Liver (tissue), 8 donors: ENCODE measurements at regions not wholly inside any gene's neighbourhood (a gene's known extent, or its start where the extent isn't known, plus 50 kb on each side); places are given as distances from the start of the nearest gene placed in this dataset.

Source experiments
- DNase-seq: peaks from one replicate; pipeline ENCODE4 v3.0.0-alpha.2; 2017; ENCODE audit warnings: low spot score
- H3K27ac ChIP-seq, 2 donors: one replicate each; pipeline ENCODE4 v1.7.0; 2013; ENCODE audit warnings: inconsistent platforms in 2 of 2, low read length in 2 of 2, control low read depth in 1 of 2, low read depth in 1 of 2, mild to moderate bottlenecking in 1 of 2
- H3K27me3 ChIP-seq, 4 donors: one replicate each; pipeline versions ENCODE4 v1.6.1 to v1.7.0; 2013; ENCODE audit warnings: low read length in 3 of 4, inconsistent platforms in 1 of 4, mild to moderate bottlenecking in 1 of 4, moderate library complexity in 1 of 4; ENCODE audit not compliant: control insufficient read depth in 4 of 4, insufficient read depth in 4 of 4
- H3K36me3 ChIP-seq, 4 donors: one replicate each; pipeline versions ENCODE4 v1.6.1 to v1.7.0; 2013; ENCODE audit warnings: low read length in 3 of 4, mild to moderate bottlenecking in 3 of 4, low read depth in 1 of 4, moderate library complexity in 1 of 4; ENCODE audit not compliant: control insufficient read depth in 4 of 4, insufficient read depth in 3 of 4
- H3K4me1 ChIP-seq, 4 donors: one replicate each; pipeline versions ENCODE4 v1.6.1 to v1.7.0; 2013; ENCODE audit warnings: low read length in 3 of 4, mild to moderate bottlenecking in 3 of 4, moderate library complexity in 1 of 4; ENCODE audit not compliant: control insufficient read depth in 4 of 4, insufficient read depth in 4 of 4
- H3K4me3 ChIP-seq, 3 donors: one replicate each; pipeline versions ENCODE4 v1.6.1 to v1.7.0; 2013; ENCODE audit warnings: low read length in 3 of 3, control low read depth in 1 of 3, low read depth in 1 of 3, mild to moderate bottlenecking in 1 of 3
- H3K9ac ChIP-seq, 2 donors: one replicate each; pipeline ENCODE4 v1.7.0; 2013; ENCODE audit warnings: low read length in 2 of 2, mild to moderate bottlenecking in 2 of 2, moderate library complexity in 2 of 2, control low read depth in 1 of 2, low read depth in 1 of 2
- H3K9me3 ChIP-seq, 4 donors: one replicate each; pipeline versions ENCODE4 v1.6.1 to v1.7.0; 2013; ENCODE audit warnings: low read length in 3 of 4; ENCODE audit not compliant: control insufficient read depth in 4 of 4
- ATF3 ChIP-seq: IDR thresholded peaks from 2 replicates; pipeline ENCODE4 v1.6.1; 2016; ENCODE audit warnings: antibody characterized with exemption
- CTCF ChIP-seq: fragments of 150-350 bp; IDR thresholded peaks from 2 replicates; pipeline ENCODE4 v1.5.1; 2017; ENCODE audit warnings: improper control_type of control experiment, low read depth, low read length; ENCODE audit not compliant: missing input control
- EGR1 ChIP-seq, 2 donors: IDR thresholded peaks; 2 replicates each; pipeline ENCODE4 v1.6.1; 2016 to 2018; ENCODE audit warnings: antibody characterized with exemption in 2 of 2, low read depth in 2 of 2
- FOXA1 ChIP-seq: IDR thresholded peaks from 2 replicates; pipeline ENCODE4 v1.6.1; 2016; ENCODE audit warnings: antibody characterized with exemption
- FOXA2 ChIP-seq: IDR thresholded peaks from 2 replicates; pipeline ENCODE4 v1.6.1; 2016; ENCODE audit warnings: antibody characterized with exemption
- GABPA ChIP-seq, 2 donors: IDR thresholded peaks in 1 of 2; conservative IDR thresholded peaks in 1 of 2; 2 replicates each; pipeline ENCODE4 v1.6.1; 2016; ENCODE audit warnings: antibody characterized with exemption in 2 of 2, mild to moderate bottlenecking in 1 of 2, moderate library complexity in 1 of 2
- HNF4A ChIP-seq, 2 donors: conservative IDR thresholded peaks; 2 replicates each; pipeline ENCODE4 v1.6.1; 2016; ENCODE audit warnings: antibody characterized with exemption in 2 of 2, mild to moderate bottlenecking in 2 of 2
- HNF4G ChIP-seq: IDR thresholded peaks from 2 replicates; pipeline ENCODE4 v1.6.1; 2016; ENCODE audit warnings: antibody characterized with exemption
- JUND ChIP-seq, 2 donors: IDR thresholded peaks; 2 replicates each; pipeline ENCODE4 v1.6.1; 2016; ENCODE audit warnings: antibody characterized with exemption in 2 of 2
- MAX ChIP-seq: IDR thresholded peaks from 2 replicates; pipeline ENCODE4 v1.6.1; 2016; ENCODE audit warnings: antibody characterized with exemption
- NR2F2 ChIP-seq: IDR thresholded peaks from 2 replicates; pipeline ENCODE4 v1.6.1; 2016; ENCODE audit warnings: antibody characterized with exemption
- RAD21 ChIP-seq, 2 donors: IDR thresholded peaks; 2 replicates each; pipeline ENCODE4 v1.6.1; 2016; ENCODE audit warnings: antibody characterized with exemption in 2 of 2, mild to moderate bottlenecking in 2 of 2
- REST ChIP-seq: IDR thresholded peaks from 2 replicates; pipeline ENCODE4 v1.6.1; 2016; ENCODE audit warnings: antibody characterized with exemption, mild to moderate bottlenecking
- RXRA ChIP-seq, 2 donors: IDR thresholded peaks; 2 replicates each; pipeline ENCODE4 v1.6.1; 2017 to 2018; ENCODE audit warnings: antibody characterized with exemption in 2 of 2, mild to moderate bottlenecking in 1 of 2
- SP1 ChIP-seq: IDR thresholded peaks from 2 replicates; pipeline ENCODE4 v1.6.1; 2018; ENCODE audit warnings: antibody characterized with exemption, mild to moderate bottlenecking
- TAF1 ChIP-seq: conservative IDR thresholded peaks from 2 replicates; pipeline ENCODE4 v1.6.1; 2016; ENCODE audit warnings: antibody characterized with exemption, mild to moderate bottlenecking
- YY1 ChIP-seq: IDR thresholded peaks from 2 replicates; pipeline ENCODE4 v1.6.1; 2016; ENCODE audit warnings: antibody characterized with exemption, mild to moderate bottlenecking
- WGBS: extraction: QIAGEN DNeasy Blood & Tissue Kit; methylation state at CpG from one replicate; pipeline ENCODE4 v1.1.7; 2013; 5-methylcytosine and 5-hydroxymethylcytosine counted together
- TF ChIP-seq, protein P1 (sequence below): IDR thresholded peaks from 2 replicates; pipeline ENCODE4 v1.6.1; 2016; ENCODE audit warnings: antibody characterized with exemption
- donor health status: healthy.
- donor health status: healthy.
- donor health status: healthy.
- donor health status: healthy.
- donor health status: healthy.

GRCh38 chr10:105707603-105708002 lies 1066.5 kb downstream of the SORCS3 start:
- H3K9me3 ChIP-seq = peaks cover 0 to 5% (median 0%) of the 10 kb centered on the region in 4 donors
- no peaks in the 10 kb centered on the region for H3K4me1 ChIP-seq
- no peak for DNase-seq
- no peak overlapping the region for H3K27ac ChIP-seq
- WGBS = 68% methylated on average over 2 of the region's 2 CpGs
- H3K4me3 ChIP-seq = no peak overlapping the region
- TF ChIP-seq JUND (IDR thresholded peaks at IDR 0.05) (no peak), NR2F2 (no peak), HNF4G (no peak), YY1 (no peak), HNF4A (conservative IDR thresholded peaks at IDR 0.05) (no peak), REST (no peak), MAX (no peak), CTCF (no peak), ATF3 (no peak), SP1 (no peak), RAD21 (IDR thresholded peaks at IDR 0.05) (no peak), TAF1 (no peak), GABPA (IDR thresholded peaks at IDR 0.05 in 1 of 2, conservative IDR thresholded peaks at IDR 0.05 in 1 of 2) (no peak), RXRA (IDR thresholded peaks at IDR 0.05) (no peak), FOXA1 (no peak), FOXA2 (no peak), EGR1 (IDR thresholded peaks at IDR 0.05; ENCODE audit: low read depth in 2 of 2) (no peak)
- TF ChIP-seq, protein P1, sequence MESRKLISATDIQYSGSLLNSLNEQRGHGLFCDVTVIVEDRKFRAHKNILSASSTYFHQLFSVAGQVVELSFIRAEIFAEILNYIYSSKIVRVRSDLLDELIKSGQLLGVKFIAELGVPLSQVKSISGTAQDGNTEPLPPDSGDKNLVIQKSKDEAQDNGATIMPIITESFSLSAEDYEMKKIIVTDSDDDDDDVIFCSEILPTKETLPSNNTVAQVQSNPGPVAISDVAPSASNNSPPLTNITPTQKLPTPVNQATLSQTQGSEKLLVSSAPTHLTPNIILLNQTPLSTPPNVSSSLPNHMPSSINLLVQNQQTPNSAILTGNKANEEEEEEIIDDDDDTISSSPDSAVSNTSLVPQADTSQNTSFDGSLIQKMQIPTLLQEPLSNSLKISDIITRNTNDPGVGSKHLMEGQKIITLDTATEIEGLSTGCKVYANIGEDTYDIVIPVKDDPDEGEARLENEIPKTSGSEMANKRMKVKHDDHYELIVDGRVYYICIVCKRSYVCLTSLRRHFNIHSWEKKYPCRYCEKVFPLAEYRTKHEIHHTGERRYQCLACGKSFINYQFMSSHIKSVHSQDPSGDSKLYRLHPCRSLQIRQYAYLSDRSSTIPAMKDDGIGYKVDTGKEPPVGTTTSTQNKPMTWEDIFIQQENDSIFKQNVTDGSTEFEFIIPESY = no peak
- no peaks in the 10 kb centered on the region for H3K27me3 ChIP-seq
- H3K9ac ChIP-seq = no peak overlapping the region
- no peaks in the 10 kb centered on the region for H3K36me3 ChIP-seq
